Nephron progenitor cell (in vitro differentiated cells): ENCODE measurements at regions not wholly inside any gene's neighbourhood (a gene's known extent, or its start where the extent isn't known, plus 50 kb on each side); places are given as distances from the start of the nearest gene placed in this dataset.

Source experiments
- DNase-seq: peaks from one replicate; pipeline ENCODE4 v3.0.0; 2021
- H3K27ac Mint-ChIP-seq: 2 replicates; pipeline ENCODE4 v1.8.0; 2021; ENCODE audit warnings: mild to moderate bottlenecking, moderate library complexity, mixed read lengths
- H3K27me3 Mint-ChIP-seq: 2 replicates; pipeline ENCODE4 v1.8.0; 2021; ENCODE audit warnings: mild to moderate bottlenecking, low read depth, mixed read lengths; ENCODE audit not compliant: poor library complexity
- H3K36me3 Mint-ChIP-seq: 2 replicates; pipeline ENCODE4 v1.8.0; 2021; ENCODE audit warnings: low read depth, mixed read lengths
- H3K4me1 Mint-ChIP-seq: 2 replicates; pipeline ENCODE4 v1.8.0; 2021; ENCODE audit warnings: mixed read lengths
- H3K4me3 Mint-ChIP-seq: 2 replicates; pipeline ENCODE4 v1.8.0; 2021; ENCODE audit warnings: mild to moderate bottlenecking, moderate library complexity, mixed read lengths
- H3K9me3 Mint-ChIP-seq: 2 replicates; pipeline ENCODE4 v1.8.0; 2021; ENCODE audit warnings: mild to moderate bottlenecking, moderate library complexity, mixed read lengths
- TF ChIP-seq, protein P1 (sequence below): fragments of 200-600 bp; sonication (generic); IDR thresholded peaks from 2 replicates; pipeline ENCODE4 v1.5.0; 2021; ENCODE audit warnings: antibody characterized with exemption

DNA sequence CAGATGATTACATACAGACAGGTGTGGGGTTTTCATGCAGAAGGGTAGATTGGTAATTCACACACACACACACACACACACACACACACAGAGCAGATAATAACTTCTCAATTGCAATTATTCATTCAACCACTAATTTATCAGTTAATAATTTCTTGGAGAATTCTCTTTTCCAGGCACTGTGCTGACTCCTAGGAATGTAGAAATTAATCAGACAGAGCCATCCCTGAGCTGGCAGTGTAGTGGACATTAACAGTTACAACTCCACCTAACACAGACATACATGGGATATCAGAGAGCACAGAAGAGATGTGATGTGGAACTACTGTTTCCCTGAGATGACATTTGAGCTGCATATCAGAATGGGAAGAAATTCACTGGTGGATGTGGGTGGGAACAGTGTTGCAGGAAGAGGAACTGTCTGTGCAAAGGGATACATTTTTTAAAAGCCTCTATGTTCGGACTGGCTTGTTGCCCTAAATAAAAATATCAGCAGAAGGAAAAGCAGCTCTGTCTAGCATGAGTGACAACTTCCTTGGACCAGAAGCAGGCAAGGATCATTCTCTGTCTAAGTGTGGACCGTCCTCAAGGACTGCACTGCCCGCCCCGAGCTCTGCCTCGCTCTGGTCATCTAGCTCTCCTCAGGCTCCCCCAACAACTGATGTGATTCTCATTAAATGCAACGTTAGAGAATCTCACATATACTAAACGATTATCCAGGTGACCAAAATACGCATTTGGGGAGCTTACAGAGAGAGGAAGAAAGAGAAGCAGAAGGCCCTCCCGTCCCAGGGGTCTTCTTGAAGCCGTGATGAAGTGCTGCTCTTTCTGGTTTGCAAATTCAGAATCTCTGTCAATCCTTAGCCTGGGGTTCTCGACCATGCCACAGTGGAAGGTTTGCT is 173.4 kb upstream of the TRIB2 start:
- peak overlapping the region; percentile 68 for H3K27ac Mint-ChIP-seq
- peaks cover 63% of the 10 kb centered on the region for H3K4me1 Mint-ChIP-seq
- H3K4me3 Mint-ChIP-seq, result no peak overlapping the region
- H3K36me3 Mint-ChIP-seq, result no peaks in the 10 kb centered on the region
- no peak for DNase-seq
- H3K27me3 Mint-ChIP-seq, result peaks cover 2% of the 10 kb centered on the region
- no peaks in the 10 kb centered on the region for H3K9me3 Mint-ChIP-seq
- TF ChIP-seq, protein P1, sequence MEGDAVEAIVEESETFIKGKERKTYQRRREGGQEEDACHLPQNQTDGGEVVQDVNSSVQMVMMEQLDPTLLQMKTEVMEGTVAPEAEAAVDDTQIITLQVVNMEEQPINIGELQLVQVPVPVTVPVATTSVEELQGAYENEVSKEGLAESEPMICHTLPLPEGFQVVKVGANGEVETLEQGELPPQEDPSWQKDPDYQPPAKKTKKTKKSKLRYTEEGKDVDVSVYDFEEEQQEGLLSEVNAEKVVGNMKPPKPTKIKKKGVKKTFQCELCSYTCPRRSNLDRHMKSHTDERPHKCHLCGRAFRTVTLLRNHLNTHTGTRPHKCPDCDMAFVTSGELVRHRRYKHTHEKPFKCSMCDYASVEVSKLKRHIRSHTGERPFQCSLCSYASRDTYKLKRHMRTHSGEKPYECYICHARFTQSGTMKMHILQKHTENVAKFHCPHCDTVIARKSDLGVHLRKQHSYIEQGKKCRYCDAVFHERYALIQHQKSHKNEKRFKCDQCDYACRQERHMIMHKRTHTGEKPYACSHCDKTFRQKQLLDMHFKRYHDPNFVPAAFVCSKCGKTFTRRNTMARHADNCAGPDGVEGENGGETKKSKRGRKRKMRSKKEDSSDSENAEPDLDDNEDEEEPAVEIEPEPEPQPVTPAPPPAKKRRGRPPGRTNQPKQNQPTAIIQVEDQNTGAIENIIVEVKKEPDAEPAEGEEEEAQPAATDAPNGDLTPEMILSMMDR, result no peak

- Mint-ChIP-seq H3K9me3 (no peaks in the 10 kb centered on the region), H3K4me3 (no peak overlapping the region), H3K36me3 (no peaks in the 10 kb centered on the region), H3K27ac (peak overlapping the region; percentile 68), H3K4me1 (peaks cover 66% of the 10 kb centered on the region), H3K27me3 (peaks cover 2% of the 10 kb centered on the region)
- TF ChIP-seq, protein P1, result no peak
- DNase-seq, result no peak
These were observed 172.7 kb upstream of the TRIB2 start for GRCh38 chr2:12543978-12544558.

DNA sequence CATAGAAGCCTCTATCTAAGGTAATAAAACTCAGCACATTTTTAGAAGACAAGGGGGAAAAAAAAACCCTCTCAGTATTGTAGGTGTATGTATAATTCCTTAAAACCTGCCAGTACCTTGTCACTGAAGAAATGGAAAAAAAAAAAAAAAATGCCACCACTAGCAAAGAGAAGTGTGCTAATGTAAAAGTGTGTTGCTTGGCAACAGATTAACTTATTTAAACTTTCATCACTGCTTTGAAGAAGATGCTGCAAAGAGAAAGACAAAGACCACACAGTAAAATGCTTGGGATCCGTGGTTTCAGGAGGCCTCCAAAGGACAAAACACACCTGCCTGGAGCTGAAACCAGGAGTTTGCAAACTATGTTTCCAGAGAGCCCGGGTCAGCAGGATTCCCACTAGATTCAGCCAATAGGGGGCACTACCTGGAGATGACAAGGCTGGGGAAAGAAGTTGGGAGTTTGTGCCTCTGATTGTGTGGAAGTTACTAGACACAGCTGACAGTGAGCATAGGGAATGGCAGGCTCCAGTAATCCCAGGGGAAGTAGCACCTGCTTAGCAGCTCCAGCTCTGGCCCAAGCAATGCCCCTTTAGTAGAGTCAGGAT is 169.1 kb upstream of the TRIB2 start:
- Mint-ChIP-seq H3K9me3 (peaks cover 13% of the 10 kb centered on the region), H3K36me3 (no peaks in the 10 kb centered on the region), H3K27ac (no peak overlapping the region), H3K27me3 (peaks cover 2% of the 10 kb centered on the region), H3K4me1 (peaks cover 37% of the 10 kb centered on the region), H3K4me3 (no peak overlapping the region)
- DNase-seq, result no peak
- TF ChIP-seq, protein P1, result no peak

- H3K27me3 Mint-ChIP-seq, result peaks cover 2% of the 10 kb centered on the region
- H3K4me1 Mint-ChIP-seq, result peaks cover 26% of the 10 kb centered on the region
- DNase-seq, result no peak
- no peak overlapping the region for H3K27ac Mint-ChIP-seq
- H3K4me3 Mint-ChIP-seq, result no peak overlapping the region
- TF ChIP-seq, protein P1, result no peak
- H3K36me3 Mint-ChIP-seq, result no peaks in the 10 kb centered on the region
- H3K9me3 Mint-ChIP-seq, result peaks cover 13% of the 10 kb centered on the region
These were observed 167.8 kb upstream of the TRIB2 start for GRCh38 chr2:12548906-12549305.

- Mint-ChIP-seq H3K36me3 (no peaks in the 10 kb centered on the region), H3K27ac (no peak overlapping the region), H3K9me3 (peaks cover 13% of the 10 kb centered on the region), H3K27me3 (peaks cover 2% of the 10 kb centered on the region), H3K4me3 (no peak overlapping the region), H3K4me1 (peaks cover 26% of the 10 kb centered on the region)
- DNase-seq, result no peak
- TF ChIP-seq, protein P1, result no peak
These were observed 167.1 kb upstream of the TRIB2 start for GRCh38 chr2:12549641-12550040.
